GM12874 (cell line): ENCODE measurements at regions not wholly inside any gene's neighbourhood (a gene's known extent, or its start where the extent isn't known, plus 50 kb on each side); places are given as distances from the start of the nearest gene placed in this dataset.

Source experiments
- CTCF ChIP-seq: IDR thresholded peaks from 2 replicates; pipeline ENCODE4 v1.5.1; 2011; ENCODE audit warnings: low read depth, mild to moderate bottlenecking, control low read depth, low read length, moderate library complexity; ENCODE audit not compliant: insufficient read depth

GRCh38 chr6:147787417-147787816, 278.9 kb downstream of the SAMD5 start:
- no peak for TF ChIP-seq CTCF

DNA sequence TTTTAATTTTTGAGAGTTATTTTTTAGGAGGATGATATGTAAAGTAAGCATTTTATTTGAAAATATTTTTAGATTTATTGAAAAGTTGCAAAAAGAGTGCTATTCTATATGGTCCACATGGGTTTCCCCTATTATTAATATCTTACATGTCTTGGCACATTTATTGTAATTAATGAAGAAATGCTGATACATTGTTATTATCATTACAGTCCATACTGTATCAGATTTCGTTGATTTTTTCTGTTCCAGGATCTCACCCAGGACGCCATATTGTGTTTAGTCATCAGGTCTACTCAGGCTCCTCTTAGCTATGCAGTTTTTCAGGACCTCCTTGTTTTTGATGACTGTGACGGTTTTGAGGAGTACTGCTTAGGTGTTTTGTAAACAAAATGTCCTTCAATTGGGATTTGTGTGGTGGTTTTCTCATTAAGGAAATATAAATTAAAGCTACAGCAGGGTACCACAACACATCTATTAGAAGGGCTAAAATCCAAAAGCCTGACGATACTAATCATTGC, 281.0 kb downstream of the SAMD5 start:
- TF ChIP-seq CTCF: no peak

DNA sequence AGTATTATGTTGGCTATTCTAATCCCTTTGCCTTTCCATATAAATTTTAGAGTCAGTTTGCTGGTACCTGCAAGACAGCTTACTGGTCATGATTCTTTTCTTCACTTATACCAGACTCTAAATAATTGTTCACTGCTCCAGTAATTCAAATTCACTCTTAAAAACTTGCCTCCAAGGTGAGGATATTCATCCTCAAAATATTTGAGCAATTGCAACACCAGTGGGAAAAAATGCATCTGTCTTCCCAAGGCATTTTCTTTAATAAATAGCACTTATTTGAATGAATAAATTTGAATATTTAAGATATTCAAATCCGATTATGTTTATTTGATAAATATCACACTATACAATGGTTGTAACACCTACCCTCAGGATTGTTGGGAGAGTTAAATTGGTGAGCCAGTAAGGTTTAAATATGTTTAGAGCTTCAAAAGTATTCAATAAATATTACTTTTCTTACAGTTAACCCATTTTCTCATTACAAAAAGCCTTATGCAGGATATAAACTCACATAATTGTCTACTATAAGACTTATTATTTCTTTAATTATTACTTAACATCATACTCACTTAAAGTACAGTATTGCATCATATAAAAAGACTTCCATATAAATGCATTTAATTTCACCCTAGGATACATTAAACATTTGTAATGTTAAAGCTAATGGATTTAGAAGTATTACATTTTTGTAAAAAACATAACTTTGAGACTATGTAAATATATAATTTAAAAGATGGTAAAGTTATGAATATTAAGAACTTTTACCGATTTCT, 285.6 kb downstream of the SAMD5 start:
- TF ChIP-seq CTCF: no peak

- no peak for TF ChIP-seq CTCF
Observed at GRCh38 chr6:147802459-147802858, 294.0 kb downstream of the SAMD5 start.

- no peak for TF ChIP-seq CTCF
Observed at GRCh38 chr6:147805155-147805554, 296.7 kb downstream of the SAMD5 start.

- TF ChIP-seq CTCF: no peak
Observed at GRCh38 chr6:147806697-147807096, 298.2 kb downstream of the SAMD5 start.

DNA sequence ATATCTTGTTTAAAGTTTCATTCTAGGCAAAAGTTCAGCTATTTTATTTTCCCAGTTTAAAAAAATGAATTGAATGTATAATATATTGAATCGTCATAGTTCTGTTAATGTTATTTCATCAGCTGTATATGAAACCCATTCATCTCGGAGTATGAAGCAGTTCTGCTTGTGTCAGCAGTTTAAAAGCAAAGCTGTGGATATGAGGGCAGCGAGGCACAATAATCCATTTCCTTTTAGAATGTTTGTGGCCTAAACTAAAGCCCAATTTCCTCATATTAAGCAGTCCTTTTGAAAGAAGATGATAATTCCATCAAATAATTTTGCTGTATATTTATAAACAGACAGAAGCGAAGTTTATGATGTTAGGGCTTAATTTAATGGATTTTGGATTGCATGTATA, 300.1 kb downstream of the SAMD5 start:
- TF ChIP-seq CTCF: no peak
